Astrocyte of the spinal cord (primary cell): ENCODE measurements at regions not wholly inside any gene's neighbourhood (a gene's known extent, or its start where the extent isn't known, plus 50 kb on each side); places are given as distances from the start of the nearest gene placed in this dataset.

Source experiments
- DNase-seq: peaks from one replicate; pipeline ENCODE4 v3.0.0; 2011; ENCODE audit warnings: low read depth, low spot score
- H3K4me3 ChIP-seq: 2 replicates; pipeline ENCODE4 v1.5.1; 2011; ENCODE audit warnings: low read depth, mild to moderate bottlenecking, low read length, moderate library complexity
- CTCF ChIP-seq: IDR thresholded peaks from 2 replicates; pipeline ENCODE4 v1.5.1; 2012; ENCODE audit warnings: low read depth, mild to moderate bottlenecking, low read length, inconsistent platforms
- in situ Hi-C: cut with HindIII; loops from 2 replicates; pipeline ENCODE4 v1.10.0; 2017; ENCODE audit warnings: low sequenced_read_pairs

- no peak for TF ChIP-seq CTCF
- in situ Hi-C loops: no loop called here
- H3K4me3 ChIP-seq: no peak overlapping the region
- no peak for DNase-seq
Observed at GRCh38 chr6:219019-219570, 73.2 kb upstream of the DUSP22 start.

GRCh38 chr6:219641-220198 lies 72.6 kb upstream of the DUSP22 start:
- DNase-seq: peak; percentile 51
- no peak for TF ChIP-seq CTCF
- no peak overlapping the region for H3K4me3 ChIP-seq
- in situ Hi-C loops: no loop called here

- DNase-seq: no peak
- in situ Hi-C loops: no loop called here
- TF ChIP-seq CTCF: no peak
- H3K4me3 ChIP-seq: no peak overlapping the region
Observed at GRCh38 chr6:220312-220711, 72.0 kb upstream of the DUSP22 start.

- H3K4me3 ChIP-seq: no peak overlapping the region
- no peak for TF ChIP-seq CTCF
- in situ Hi-C loops: no loop called here
- peak; percentile 13 for DNase-seq
Observed at GRCh38 chr6:220721-221475, 71.4 kb upstream of the DUSP22 start.

- no peak for TF ChIP-seq CTCF
- no peak overlapping the region for H3K4me3 ChIP-seq
- in situ Hi-C loops: no loop called here
- peak; percentile 45 for DNase-seq
Observed at GRCh38 chr6:221531-222349, 70.5 kb upstream of the DUSP22 start.

- H3K4me3 ChIP-seq: no peak overlapping the region
- no peak for TF ChIP-seq CTCF
- no peak for DNase-seq
- in situ Hi-C loops: no loop called here
Observed at GRCh38 chr6:222468-222867, 69.8 kb upstream of the DUSP22 start.
